ENCODE measurements at regions not wholly inside any gene's neighbourhood (a gene's known extent, or its start where the extent isn't known, plus 50 kb on each side); places are given as distances from the start of the nearest gene placed in this dataset.

- no peak for TF ChIP-seq CTCF (IDR thresholded peaks at IDR 0.05)
- no peak for TF ChIP-seq POLR2A (IDR thresholded peaks at IDR 0.05)
These were observed 182.3 kb upstream of the HS3ST4 start for GRCh38 chr16:25509456-25509855.
